22Rv1 (cell line): ENCODE measurements at regions not wholly inside any gene's neighbourhood (a gene's known extent, or its start where the extent isn't known, plus 50 kb on each side); places are given as distances from the start of the nearest gene placed in this dataset.

Experiments used
- H3K27ac ChIP-seq: fragments of 450-650 bp; 2 replicates; pipeline ENCODE4 v1.5.1; 2017
- CTCF ChIP-seq: fragments of 450-650 bp; IDR thresholded peaks from 2 replicates; pipeline ENCODE4 v1.5.1; 2017; ENCODE audit warnings: mild to moderate bottlenecking
- ZFX ChIP-seq: fragments of 450-650 bp; IDR thresholded peaks from 2 replicates; pipeline ENCODE4 v1.6.1; 2017; ENCODE audit warnings: antibody characterized with exemption, borderline replicate concordance

GRCh38 chr6:76814496-76815458 is 648.5 kb downstream of the HTR1B start:
- TF ChIP-seq ZFX = no peak
- no peak for TF ChIP-seq CTCF
- H3K27ac ChIP-seq = no peak overlapping the region

GRCh38 chr6:76810286-76810685 is 653.0 kb downstream of the HTR1B start:
- TF ChIP-seq ZFX (no peak), CTCF (no peak)
- H3K27ac ChIP-seq = no peak overlapping the region

GRCh38 chr6:76803038-76803580 is 660.2 kb downstream of the HTR1B start:
- H3K27ac ChIP-seq = no peak overlapping the region
- TF ChIP-seq CTCF (no peak), ZFX (no peak)

- no peak overlapping the region for H3K27ac ChIP-seq
- no peak for TF ChIP-seq ZFX
- no peak for TF ChIP-seq CTCF
These were observed 670.9 kb downstream of the HTR1B start for GRCh38 chr6:76792394-76792793.

GRCh38 chr6:76790881-76791280 is 672.4 kb downstream of the HTR1B start:
- H3K27ac ChIP-seq = peak overlapping the region; percentile 74
- no peak for TF ChIP-seq ZFX
- TF ChIP-seq CTCF = no peak

GRCh38 chr6:76790045-76790796 is 673.1 kb downstream of the HTR1B start:
- H3K27ac ChIP-seq = peak overlapping the region; percentile 74
- no peak for TF ChIP-seq CTCF
- TF ChIP-seq ZFX = no peak

- TF ChIP-seq ZFX = no peak
- TF ChIP-seq CTCF = no peak
- peak overlapping the region; percentile 74 for H3K27ac ChIP-seq
These were observed 673.7 kb downstream of the HTR1B start for GRCh38 chr6:76789580-76789979.
